Hepatocyte (in vitro differentiated cells): ENCODE measurements at regions not wholly inside any gene's neighbourhood (a gene's known extent, or its start where the extent isn't known, plus 50 kb on each side); places are given as distances from the start of the nearest gene placed in this dataset.

ENCODE experiments used
- DNase-seq: peaks from one replicate; pipeline ENCODE4 v3.0.0-alpha.2; 2016; ENCODE audit warnings: low spot score
- H2AFZ ChIP-seq: fragments of 200-600 bp; sonication (generic); 2 replicates; pipeline ENCODE4 v1.6.0; 2016; ENCODE audit warnings: antibody characterized with exemption, mild to moderate bottlenecking
- H3K27ac ChIP-seq: fragments of 200-600 bp; sonication (generic); 2 replicates; pipeline ENCODE4 v1.5.1; 2016; ENCODE audit warnings: mild to moderate bottlenecking
- H3K27me3 ChIP-seq: fragments of 200-600 bp; sonication (generic); 2 replicates; pipeline ENCODE4 v1.6.1; 2016
- H3K36me3 ChIP-seq: fragments of 200-600 bp; sonication (generic); replicated peaks from 2 replicates; pipeline ENCODE4 v1.5.1; 2016; ENCODE audit warnings: low read depth; ENCODE audit not compliant: insufficient read depth
- H3K4me1 ChIP-seq: fragments of 200-600 bp; sonication (generic); 2 replicates; pipeline ENCODE4 v1.5.1; 2016; ENCODE audit warnings: mild to moderate bottlenecking, moderate library complexity; ENCODE audit not compliant: insufficient read depth
- H3K4me2 ChIP-seq: fragments of 200-600 bp; sonication (generic); 2 replicates; pipeline ENCODE4 v1.6.0; 2016
- H3K4me3 ChIP-seq: fragments of 200-600 bp; sonication (generic); 2 replicates; pipeline ENCODE4 v1.5.1; 2016; ENCODE audit warnings: mild to moderate bottlenecking
- H3K79me2 ChIP-seq: fragments of 200-600 bp; sonication (generic); 2 replicates; pipeline ENCODE4 v1.6.0; 2017; ENCODE audit warnings: mild to moderate bottlenecking
- H3K9me2 ChIP-seq: fragments of 200-600 bp; sonication (generic); replicated peaks from 2 replicates; pipeline ENCODE4 v1.6.0; 2017; ENCODE audit warnings: mild to moderate bottlenecking; ENCODE audit not compliant: insufficient read depth
- H3K9me3 ChIP-seq: fragments of 200-600 bp; sonication (generic); 2 replicates; pipeline ENCODE4 v1.5.1; 2016; ENCODE audit warnings: low read depth, mild to moderate bottlenecking
- H4K20me1 ChIP-seq: fragments of 200-600 bp; sonication (generic); 2 replicates; pipeline ENCODE4 v1.6.0; 2016; ENCODE audit warnings: mild to moderate bottlenecking; ENCODE audit not compliant: insufficient read depth, poor library complexity, severe bottlenecking
- EZH2 ChIP-seq: fragments of 200-600 bp; sonication (generic); IDR thresholded peaks from 2 replicates; pipeline ENCODE4 v1.6.1; 2016; ENCODE audit warnings: antibody characterized with exemption, mild to moderate bottlenecking, borderline replicate concordance
- EZH2phosphoT487 ChIP-seq: fragments of 200-600 bp; sonication (generic); IDR thresholded peaks from one replicate; pipeline ENCODE4 v1.6.1; 2018; ENCODE audit warnings: antibody characterized with exemption, mild to moderate bottlenecking, low read depth, moderate library complexity; ENCODE audit not compliant: unreplicated experiment, severe bottlenecking
- WGBS: methylation state at CpG from one replicate; pipeline ENCODE4 v1.1.6; 2016; ENCODE audit warnings: low lambda C conversion rate; ENCODE audit errors: missing lambda C conversion rate; 5-methylcytosine and 5-hydroxymethylcytosine counted together
- TF ChIP-seq, protein P1 (sequence below): fragments of 200-600 bp; sonication (generic); IDR thresholded peaks from 2 replicates; pipeline ENCODE4 v1.5.1; 2016; ENCODE audit warnings: antibody characterized with exemption, mild to moderate bottlenecking; ENCODE audit not compliant: poor library complexity

DNA sequence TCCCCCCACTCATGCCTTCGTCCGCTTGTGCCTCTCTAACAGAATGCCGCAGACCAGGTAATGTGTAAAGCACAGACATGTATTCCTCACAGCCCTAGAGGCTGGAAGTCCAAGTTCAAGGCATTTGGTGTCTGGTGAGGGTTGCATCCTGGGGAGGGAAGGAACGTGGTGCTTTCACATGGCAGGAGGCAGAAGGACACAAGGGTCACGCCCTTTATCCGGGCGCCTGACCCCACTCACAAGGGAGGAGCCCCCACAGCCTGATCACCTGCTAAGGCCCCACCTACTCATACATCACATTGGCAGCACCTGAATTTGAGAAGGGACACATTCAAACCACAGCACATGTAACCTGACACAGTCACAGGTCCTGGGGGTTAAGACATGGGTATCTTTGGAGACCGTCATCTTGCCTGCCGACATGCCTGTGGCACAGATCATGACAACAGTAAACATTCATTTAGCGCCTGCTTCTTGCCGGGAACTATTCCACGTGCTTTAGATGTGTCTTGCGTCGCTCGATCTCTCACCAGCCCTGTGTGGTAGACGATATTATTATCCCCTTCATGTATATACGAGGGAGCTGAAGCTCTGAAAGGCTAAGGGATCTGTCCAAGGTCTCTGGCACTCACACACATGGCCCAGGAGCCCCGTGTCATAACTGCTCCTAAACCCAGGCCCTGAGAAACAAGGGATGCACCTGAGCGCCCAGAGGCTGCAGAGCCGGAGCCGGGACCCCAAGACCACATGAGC lies 235.6 kb downstream of the NPHP4 start:
- Histone ChIP-seq H3K9me3 (no peaks in the 10 kb centered on the region), H3K27me3 (no peaks in the 10 kb centered on the region), H4K20me1 (no peaks in the 10 kb centered on the region), H3K9me2 (no peaks in the 10 kb centered on the region), H3K36me3 (no peaks in the 10 kb centered on the region), H3K27ac (no peak overlapping the region), H3K4me1 (no peaks in the 10 kb centered on the region), H3K79me2 (no peaks in the 10 kb centered on the region), H3K4me2 (no peak overlapping the region), H3K4me3 (no peak overlapping the region), H2AFZ (no peak overlapping the region)
- TF ChIP-seq EZH2 (no peak), EZH2phosphoT487 (no peak)
- TF ChIP-seq, protein P1, sequence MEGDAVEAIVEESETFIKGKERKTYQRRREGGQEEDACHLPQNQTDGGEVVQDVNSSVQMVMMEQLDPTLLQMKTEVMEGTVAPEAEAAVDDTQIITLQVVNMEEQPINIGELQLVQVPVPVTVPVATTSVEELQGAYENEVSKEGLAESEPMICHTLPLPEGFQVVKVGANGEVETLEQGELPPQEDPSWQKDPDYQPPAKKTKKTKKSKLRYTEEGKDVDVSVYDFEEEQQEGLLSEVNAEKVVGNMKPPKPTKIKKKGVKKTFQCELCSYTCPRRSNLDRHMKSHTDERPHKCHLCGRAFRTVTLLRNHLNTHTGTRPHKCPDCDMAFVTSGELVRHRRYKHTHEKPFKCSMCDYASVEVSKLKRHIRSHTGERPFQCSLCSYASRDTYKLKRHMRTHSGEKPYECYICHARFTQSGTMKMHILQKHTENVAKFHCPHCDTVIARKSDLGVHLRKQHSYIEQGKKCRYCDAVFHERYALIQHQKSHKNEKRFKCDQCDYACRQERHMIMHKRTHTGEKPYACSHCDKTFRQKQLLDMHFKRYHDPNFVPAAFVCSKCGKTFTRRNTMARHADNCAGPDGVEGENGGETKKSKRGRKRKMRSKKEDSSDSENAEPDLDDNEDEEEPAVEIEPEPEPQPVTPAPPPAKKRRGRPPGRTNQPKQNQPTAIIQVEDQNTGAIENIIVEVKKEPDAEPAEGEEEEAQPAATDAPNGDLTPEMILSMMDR, result no peak
- no peak for DNase-seq
- 86% methylated on average over 21 of the region's 21 CpGs for WGBS

DNA sequence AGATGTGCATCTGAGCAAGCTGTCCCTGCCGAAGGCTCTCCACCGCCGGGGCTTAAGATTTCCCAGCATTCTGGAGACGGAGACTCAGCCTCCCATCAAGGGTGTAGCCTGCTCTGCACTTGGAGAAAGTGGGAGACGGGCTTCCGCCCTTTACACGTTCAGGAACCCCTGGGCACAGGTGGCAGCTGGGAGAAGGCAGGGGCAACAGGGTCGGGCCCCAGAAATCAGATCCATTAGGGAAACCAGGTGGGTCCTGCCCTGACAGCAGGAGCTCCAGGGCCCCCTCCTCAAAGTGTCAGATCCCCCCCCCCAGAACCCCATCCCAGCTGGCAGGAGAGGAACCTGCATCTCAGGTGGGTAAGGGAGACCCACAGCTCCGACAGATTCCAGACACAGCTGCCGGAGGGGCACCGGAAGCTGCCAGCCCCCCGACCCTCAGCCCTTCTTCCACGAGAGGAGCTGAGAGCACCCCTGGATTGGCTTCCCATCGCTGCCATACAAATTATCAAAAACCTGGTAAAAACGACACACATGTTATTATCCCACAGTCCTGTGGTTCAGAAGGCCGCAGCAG lies 236.6 kb downstream of the NPHP4 start:
- H3K9me3 ChIP-seq, result no peaks in the 10 kb centered on the region
- H4K20me1 ChIP-seq, result no peaks in the 10 kb centered on the region
- H3K27ac ChIP-seq, result no peak overlapping the region
- no peak for DNase-seq
- WGBS, result 84% methylated on average over 16 of the region's 16 CpGs
- no peaks in the 10 kb centered on the region for H3K27me3 ChIP-seq
- no peaks in the 10 kb centered on the region for H3K79me2 ChIP-seq
- H3K4me3 ChIP-seq, result no peak overlapping the region
- H3K4me2 ChIP-seq, result no peak overlapping the region
- H3K36me3 ChIP-seq, result no peaks in the 10 kb centered on the region
- H3K9me2 ChIP-seq, result no peaks in the 10 kb centered on the region
- no peaks in the 10 kb centered on the region for H3K4me1 ChIP-seq
- H2AFZ ChIP-seq, result no peak overlapping the region
- TF ChIP-seq EZH2phosphoT487 (no peak), EZH2 (no peak)
- TF ChIP-seq, protein P1, result no peak

DNA sequence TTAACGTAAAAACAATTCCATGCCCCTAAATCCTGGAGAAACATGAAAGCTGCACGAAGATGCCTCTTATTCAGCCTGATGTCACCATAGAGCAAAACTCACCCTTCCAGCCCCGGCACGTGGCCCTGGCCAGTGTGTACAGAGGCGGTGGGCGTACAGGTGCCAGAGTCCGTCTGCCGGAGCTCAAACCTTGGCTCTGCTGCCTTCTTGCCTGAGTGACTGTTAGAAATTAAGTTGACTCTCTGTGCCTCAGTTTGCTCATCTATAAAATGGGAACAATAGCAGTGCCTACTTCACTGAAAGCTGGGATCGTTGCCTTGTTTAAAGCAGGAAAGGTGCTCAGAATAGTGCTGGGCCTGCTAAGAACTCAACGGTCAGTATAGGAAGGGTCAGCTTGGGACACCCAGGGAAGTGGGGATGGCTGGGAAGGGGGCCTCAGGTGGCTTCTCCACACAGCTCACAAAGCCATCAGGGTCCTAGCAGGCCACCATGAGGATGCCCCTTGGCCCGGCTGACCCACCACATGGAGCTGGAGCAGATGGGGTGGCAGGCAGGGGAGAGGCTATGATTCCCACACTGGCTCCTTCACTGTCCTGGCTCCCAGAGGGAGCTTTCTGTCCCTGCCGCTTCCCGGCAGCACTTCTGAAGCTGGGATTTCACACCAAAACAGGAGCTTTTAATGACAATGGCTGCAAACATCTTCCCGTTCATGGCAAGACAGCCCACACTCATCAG lies 237.2 kb downstream of the NPHP4 start:
- no peaks in the 10 kb centered on the region for H3K9me3 ChIP-seq
- H3K79me2 ChIP-seq, result no peaks in the 10 kb centered on the region
- H3K4me2 ChIP-seq, result no peak overlapping the region
- H3K4me1 ChIP-seq, result no peaks in the 10 kb centered on the region
- H3K27ac ChIP-seq, result no peak overlapping the region
- no peak overlapping the region for H2AFZ ChIP-seq
- TF ChIP-seq EZH2phosphoT487 (no peak), EZH2 (no peak)
- TF ChIP-seq, protein P1, result no peak
- no peaks in the 10 kb centered on the region for H3K36me3 ChIP-seq
- no peak for DNase-seq
- H3K9me2 ChIP-seq, result no peaks in the 10 kb centered on the region
- 89% methylated on average over 14 of the region's 14 CpGs for WGBS
- H4K20me1 ChIP-seq, result no peaks in the 10 kb centered on the region
- no peak overlapping the region for H3K4me3 ChIP-seq
- no peaks in the 10 kb centered on the region for H3K27me3 ChIP-seq
